ENCODE measurements at regions not wholly inside any gene's neighbourhood (a gene's known extent, or its start where the extent isn't known, plus 50 kb on each side); places are given as distances from the start of the nearest gene placed in this dataset.

DNA sequence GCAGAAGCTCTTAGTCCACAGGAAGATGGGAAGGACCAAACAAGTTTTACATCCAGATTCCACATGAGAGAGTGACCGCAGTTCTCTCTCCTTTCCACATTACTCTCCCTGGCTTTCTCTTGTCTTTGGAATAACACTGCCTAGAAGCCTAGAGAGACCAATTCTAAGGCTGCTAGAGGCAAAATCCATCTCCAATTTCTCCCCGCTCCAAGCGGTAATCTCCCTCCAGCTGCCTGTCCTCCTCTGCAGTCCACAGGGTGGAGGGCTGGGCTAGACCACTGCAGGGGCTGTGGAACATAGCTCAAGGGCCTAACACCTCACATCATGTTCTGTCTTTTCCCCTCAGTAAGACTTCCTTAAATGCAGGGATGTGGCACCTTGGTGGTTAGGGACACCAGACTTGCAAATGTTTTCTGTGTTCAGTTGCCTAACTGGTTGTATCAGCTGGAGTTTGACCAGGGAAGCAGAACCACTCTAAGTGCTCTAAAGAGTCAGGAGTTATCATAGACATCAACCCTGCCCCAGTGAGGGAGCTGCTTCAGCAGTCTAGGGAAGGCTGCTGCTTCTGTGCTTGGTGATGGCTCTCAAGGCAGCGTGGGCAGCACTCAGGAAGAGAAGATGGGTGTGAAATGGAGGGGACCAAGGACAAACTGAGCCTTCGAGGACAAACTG, 423.1 kb downstream of the BCOR start:
- FAIRE-seq (no peak), DNase-seq (ENCODE audit: insufficient read length, low spot score) (no peak)
- TF ChIP-seq, protein P1, sequence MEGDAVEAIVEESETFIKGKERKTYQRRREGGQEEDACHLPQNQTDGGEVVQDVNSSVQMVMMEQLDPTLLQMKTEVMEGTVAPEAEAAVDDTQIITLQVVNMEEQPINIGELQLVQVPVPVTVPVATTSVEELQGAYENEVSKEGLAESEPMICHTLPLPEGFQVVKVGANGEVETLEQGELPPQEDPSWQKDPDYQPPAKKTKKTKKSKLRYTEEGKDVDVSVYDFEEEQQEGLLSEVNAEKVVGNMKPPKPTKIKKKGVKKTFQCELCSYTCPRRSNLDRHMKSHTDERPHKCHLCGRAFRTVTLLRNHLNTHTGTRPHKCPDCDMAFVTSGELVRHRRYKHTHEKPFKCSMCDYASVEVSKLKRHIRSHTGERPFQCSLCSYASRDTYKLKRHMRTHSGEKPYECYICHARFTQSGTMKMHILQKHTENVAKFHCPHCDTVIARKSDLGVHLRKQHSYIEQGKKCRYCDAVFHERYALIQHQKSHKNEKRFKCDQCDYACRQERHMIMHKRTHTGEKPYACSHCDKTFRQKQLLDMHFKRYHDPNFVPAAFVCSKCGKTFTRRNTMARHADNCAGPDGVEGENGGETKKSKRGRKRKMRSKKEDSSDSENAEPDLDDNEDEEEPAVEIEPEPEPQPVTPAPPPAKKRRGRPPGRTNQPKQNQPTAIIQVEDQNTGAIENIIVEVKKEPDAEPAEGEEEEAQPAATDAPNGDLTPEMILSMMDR (IDR thresholded peaks at IDR 0.05; ENCODE audit: insufficient read depth, missing control alignments): no peak

DNA sequence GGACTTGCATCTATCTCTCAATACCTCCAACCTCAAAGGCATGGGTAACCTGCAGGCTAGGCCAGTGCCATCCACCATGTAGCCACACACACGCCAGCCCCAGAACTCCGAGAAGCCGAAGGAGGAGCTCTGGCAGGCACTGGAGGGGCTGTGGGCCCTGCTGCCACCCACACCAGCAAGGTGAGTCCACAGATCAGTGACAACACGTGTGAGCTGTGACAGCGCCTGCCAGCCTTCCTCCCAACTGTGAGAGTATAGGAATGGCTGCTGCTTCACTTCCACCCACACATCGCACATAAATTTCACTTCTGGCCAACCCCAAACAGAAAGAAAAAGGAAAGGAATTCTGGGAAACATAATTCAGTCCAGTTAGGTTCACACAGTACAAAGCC, 422.6 kb downstream of the BCOR start:
- FAIRE-seq (no peak), DNase-seq (ENCODE audit: insufficient read length, low spot score) (no peak)
- TF ChIP-seq, protein P1 (IDR thresholded peaks at IDR 0.05; ENCODE audit: insufficient read depth, missing control alignments): no peak

DNA sequence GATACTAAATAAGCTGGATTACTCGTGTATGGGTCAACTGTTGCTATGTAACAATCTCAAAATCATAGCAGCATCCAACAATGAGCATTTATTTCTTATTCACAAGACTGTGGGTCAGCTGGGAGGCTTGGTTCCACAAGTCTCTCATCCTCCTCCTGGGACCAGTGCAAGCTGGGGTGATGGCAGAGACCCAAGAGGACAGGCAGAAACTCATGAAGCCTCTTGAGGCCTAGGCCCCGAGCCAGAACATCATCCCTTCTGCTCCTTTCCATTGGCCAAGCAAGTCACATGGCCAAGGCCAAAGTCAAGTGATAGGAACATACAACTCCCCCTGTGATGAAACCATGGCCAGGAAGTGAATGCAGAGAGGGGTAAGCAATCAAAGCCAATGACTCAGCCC, 422.1 kb downstream of the BCOR start:
- TF ChIP-seq, protein P1 (IDR thresholded peaks at IDR 0.05; ENCODE audit: insufficient read depth, missing control alignments): no peak
- no peak for DNase-seq (ENCODE audit: insufficient read length, low spot score)

DNA sequence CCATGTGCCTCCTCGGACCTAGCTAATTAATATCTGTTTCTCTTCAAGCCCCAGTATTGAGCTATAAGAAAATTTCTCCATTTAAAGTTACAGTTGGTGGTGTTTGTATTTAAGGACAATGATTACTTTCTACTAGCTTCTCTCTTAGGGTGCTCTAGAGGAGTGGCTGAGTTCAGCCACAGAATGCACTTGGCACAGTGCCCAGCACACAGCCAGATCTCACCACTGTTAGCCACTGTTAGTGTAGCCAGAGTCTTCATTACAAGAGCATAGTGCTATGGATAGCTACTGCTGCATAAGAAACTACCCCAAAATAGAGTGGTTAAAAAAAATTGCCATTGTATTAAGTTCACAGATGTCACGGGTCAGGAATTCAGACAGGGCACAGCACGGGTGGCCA, 421.3 kb downstream of the BCOR start:
- TF ChIP-seq, protein P1 (IDR thresholded peaks at IDR 0.05; ENCODE audit: insufficient read depth, missing control alignments): no peak
- FAIRE-seq (no peak), DNase-seq (ENCODE audit: insufficient read length, low spot score) (no peak)

More for the DNA sequence above, 422.1 kb downstream of the BCOR start:
- no peak for FAIRE-seq

DNA sequence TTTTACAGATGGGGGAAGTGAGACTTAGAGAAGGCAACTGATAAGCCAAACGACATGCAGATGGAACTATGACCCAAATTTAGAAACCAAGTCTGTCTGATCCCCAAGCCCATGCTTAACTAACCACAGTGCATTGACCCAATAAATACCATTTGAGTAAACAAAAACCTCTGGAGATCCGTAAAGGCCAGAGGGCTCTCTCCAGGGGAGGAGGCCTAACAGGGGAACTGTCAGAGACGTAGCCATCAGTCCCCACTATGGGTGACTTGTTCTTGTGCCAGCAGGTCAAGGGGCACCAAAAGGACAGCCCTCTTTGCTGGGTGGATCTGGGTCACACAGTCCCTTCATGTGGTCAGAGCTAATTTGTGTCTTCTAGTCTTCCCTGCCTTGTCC, 420.2 kb downstream of the BCOR start:
- FAIRE-seq: no peak
- TF ChIP-seq, protein P1 (IDR thresholded peaks at IDR 0.05; ENCODE audit: insufficient read depth, missing control alignments): no peak
- no peak for DNase-seq (ENCODE audit: insufficient read length, low spot score)

DNA sequence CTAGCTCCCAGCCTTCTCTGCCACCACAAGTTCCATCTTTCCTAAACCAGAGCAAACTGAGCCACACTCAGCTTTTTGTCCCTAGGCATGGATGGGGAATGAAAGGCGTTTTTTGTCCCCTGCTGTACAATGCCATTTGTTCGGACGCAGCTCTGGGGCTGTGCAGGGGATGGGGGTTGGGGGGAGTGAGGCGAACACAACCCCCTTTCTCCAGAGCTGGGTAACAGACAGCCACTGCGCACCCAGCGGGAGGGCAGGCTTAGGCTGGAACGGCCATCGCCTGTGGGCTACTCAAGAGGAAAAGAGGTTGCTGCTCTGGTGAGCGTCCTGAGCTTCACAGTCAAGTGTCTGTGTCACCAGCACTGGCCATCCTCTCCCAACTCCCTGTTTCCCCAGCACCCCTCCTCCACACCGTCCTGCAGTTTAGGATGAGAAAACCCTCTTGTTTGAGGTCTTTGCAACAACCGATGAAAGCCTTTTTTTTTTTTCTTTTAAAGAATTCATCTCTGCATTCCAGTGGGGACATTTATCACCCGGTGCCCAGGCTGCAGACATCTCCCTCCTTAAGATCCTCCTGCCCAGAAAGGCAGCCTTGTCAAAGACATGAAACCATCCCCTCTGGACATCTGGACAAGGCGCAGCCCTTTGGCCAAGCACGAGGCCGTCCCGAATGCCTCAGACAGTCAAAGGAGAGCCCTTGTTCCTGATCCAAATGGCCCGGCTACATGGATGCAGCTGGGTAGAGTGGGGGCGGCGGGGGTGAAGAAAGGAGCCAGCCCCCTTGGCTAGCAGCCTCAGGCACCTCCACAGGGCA, 419.6 kb downstream of the BCOR start:
- FAIRE-seq (no peak), DNase-seq (ENCODE audit: insufficient read length, low spot score) (no peak)
- TF ChIP-seq, protein P1 (IDR thresholded peaks at IDR 0.05; ENCODE audit: insufficient read depth, missing control alignments): no peak

DNA sequence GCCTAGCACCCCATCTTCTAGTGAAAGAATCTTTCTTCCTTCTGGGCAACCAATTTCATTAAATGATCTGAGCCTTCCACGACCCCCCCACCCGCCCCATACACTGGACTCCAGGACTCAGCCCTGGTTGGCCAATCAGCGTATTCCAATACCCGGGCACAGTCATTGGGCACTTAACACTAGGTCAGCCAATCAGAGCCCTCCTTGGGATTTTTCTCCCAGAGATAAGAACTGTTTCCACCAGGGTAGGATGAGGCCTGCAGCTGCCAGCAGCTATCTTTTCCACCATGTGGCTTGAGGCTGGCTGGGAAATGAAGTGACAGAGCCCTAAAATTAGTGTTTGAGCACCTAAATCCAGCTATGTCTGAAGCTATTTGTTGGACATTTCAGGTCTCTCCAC, 418.8 kb downstream of the BCOR start:
- FAIRE-seq (no peak), DNase-seq (ENCODE audit: insufficient read length, low spot score) (no peak)
- TF ChIP-seq, protein P1 (IDR thresholded peaks at IDR 0.05; ENCODE audit: insufficient read depth, missing control alignments): no peak
